ENCODE measurements at regions not wholly inside any gene's neighbourhood (a gene's known extent, or its start where the extent isn't known, plus 50 kb on each side); places are given as distances from the start of the nearest gene placed in this dataset.

- Histone ChIP-seq H3K27ac (replicated peaks in 1 of 4) (no peak overlapping the region), H3K36me3 (no peaks in the 10 kb centered on the region), H3K27me3 (no peaks in the 10 kb centered on the region), H3K4me1 (no peaks in the 10 kb centered on the region), H3K9me3 (peaks cover 0 to 17% (median 8%) of the 10 kb centered on the region in 4 donors), H3K4me3 (no peak overlapping the region)
- intact Hi-C loops (cut with DNase I), result no loop called here
- DNase-seq (ENCODE audit: extremely low spot score), result no peak
- TF ChIP-seq EP300 (IDR thresholded peaks at IDR 0.05), result no peak
- TF ChIP-seq, protein P1, sequence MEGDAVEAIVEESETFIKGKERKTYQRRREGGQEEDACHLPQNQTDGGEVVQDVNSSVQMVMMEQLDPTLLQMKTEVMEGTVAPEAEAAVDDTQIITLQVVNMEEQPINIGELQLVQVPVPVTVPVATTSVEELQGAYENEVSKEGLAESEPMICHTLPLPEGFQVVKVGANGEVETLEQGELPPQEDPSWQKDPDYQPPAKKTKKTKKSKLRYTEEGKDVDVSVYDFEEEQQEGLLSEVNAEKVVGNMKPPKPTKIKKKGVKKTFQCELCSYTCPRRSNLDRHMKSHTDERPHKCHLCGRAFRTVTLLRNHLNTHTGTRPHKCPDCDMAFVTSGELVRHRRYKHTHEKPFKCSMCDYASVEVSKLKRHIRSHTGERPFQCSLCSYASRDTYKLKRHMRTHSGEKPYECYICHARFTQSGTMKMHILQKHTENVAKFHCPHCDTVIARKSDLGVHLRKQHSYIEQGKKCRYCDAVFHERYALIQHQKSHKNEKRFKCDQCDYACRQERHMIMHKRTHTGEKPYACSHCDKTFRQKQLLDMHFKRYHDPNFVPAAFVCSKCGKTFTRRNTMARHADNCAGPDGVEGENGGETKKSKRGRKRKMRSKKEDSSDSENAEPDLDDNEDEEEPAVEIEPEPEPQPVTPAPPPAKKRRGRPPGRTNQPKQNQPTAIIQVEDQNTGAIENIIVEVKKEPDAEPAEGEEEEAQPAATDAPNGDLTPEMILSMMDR (IDR thresholded peaks at IDR 0.05), result no peak
- TF ChIP-seq POLR2A (IDR thresholded peaks at IDR 0.05; ENCODE audit: low read depth), result no peak
- TF ChIP-seq POLR2AphosphoS5 (IDR thresholded peaks at IDR 0.05), result no peak
- 65% methylated on average over 3 of the region's 3 CpGs for WGBS
Observed at GRCh38 chr2:226176283-226176984, 623.2 kb downstream of the IRS1 start.

DNA sequence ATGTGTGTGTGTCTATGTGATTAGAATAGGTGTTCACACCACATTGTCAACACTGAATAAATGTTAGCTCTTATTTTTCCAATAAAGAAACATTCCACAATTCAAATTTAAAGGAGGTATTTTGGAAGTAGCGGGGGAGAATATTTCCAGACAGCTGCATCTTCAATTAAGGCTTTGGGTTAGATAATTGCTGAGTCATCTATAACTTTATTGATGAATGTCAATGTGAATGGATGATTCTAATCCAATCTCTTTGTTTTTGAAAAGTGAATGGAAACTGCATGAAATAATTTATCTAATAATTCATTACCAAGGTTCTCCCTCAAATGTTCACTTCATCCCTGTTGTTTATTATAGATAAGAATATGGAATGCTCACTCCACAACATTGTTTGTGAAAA is 625.2 kb downstream of the IRS1 start:
- TF ChIP-seq EP300 (IDR thresholded peaks at IDR 0.05) (no peak), POLR2AphosphoS5 (IDR thresholded peaks at IDR 0.05) (no peak), POLR2A (IDR thresholded peaks at IDR 0.05; ENCODE audit: low read depth) (no peak)
- TF ChIP-seq, protein P1 (IDR thresholded peaks at IDR 0.05), result no peak
- H3K4me3 ChIP-seq, result no peak overlapping the region
- H3K4me1 ChIP-seq, result no peaks in the 10 kb centered on the region
- WGBS, result 89% methylated on average over 1 of the region's 1 CpG
- no peaks in the 10 kb centered on the region for H3K27me3 ChIP-seq
- no peak overlapping the region for H3K27ac ChIP-seq (replicated peaks in 1 of 4)
- peaks cover 0 to 17% (median 7%) of the 10 kb centered on the region in 4 donors for H3K9me3 ChIP-seq
- H3K36me3 ChIP-seq, result no peaks in the 10 kb centered on the region
- intact Hi-C loops (cut with DNase I), result no loop called here
- DNase-seq (ENCODE audit: extremely low spot score), result no peak

GRCh38 chr2:226172939-226173338 is 626.7 kb downstream of the IRS1 start:
- Histone ChIP-seq H3K9me3 (peaks cover 0 to 5% (median 0%) of the 10 kb centered on the region in 4 donors), H3K4me1 (no peaks in the 10 kb centered on the region), H3K27me3 (no peaks in the 10 kb centered on the region), H3K27ac (replicated peaks in 1 of 4) (no peak overlapping the region), H3K4me3 (no peak overlapping the region), H3K36me3 (no peaks in the 10 kb centered on the region)
- TF ChIP-seq EP300 (IDR thresholded peaks at IDR 0.05), result no peak
- TF ChIP-seq POLR2AphosphoS5 (IDR thresholded peaks at IDR 0.05), result no peak
- TF ChIP-seq, protein P1 (IDR thresholded peaks at IDR 0.05), result no peak
- TF ChIP-seq POLR2A (IDR thresholded peaks at IDR 0.05; ENCODE audit: low read depth), result no peak
- intact Hi-C loops (cut with DNase I), result no loop called here
- WGBS, result 92% methylated on average over 4 of the region's 4 CpGs
- no peak for DNase-seq (ENCODE audit: extremely low spot score)

- WGBS, result 89% methylated on average over 4 of the region's 4 CpGs
- H3K27me3 ChIP-seq, result no peaks in the 10 kb centered on the region
Observed at GRCh38 chr2:226172309-226172708, 627.3 kb downstream of the IRS1 start.

More at GRCh38 chr2:226172309-226172708, 627.3 kb downstream of the IRS1 start:
- Histone ChIP-seq H3K9me3 (no peaks in the 10 kb centered on the region), H3K27ac (replicated peaks in 1 of 4) (no peak overlapping the region), H3K4me1 (no peaks in the 10 kb centered on the region), H3K4me3 (no peak overlapping the region), H3K36me3 (no peaks in the 10 kb centered on the region)
- intact Hi-C loops (cut with DNase I), result no loop called here
- TF ChIP-seq EP300 (IDR thresholded peaks at IDR 0.05), result no peak
- no peak for TF ChIP-seq POLR2A (IDR thresholded peaks at IDR 0.05; ENCODE audit: low read depth)
- no peak for TF ChIP-seq POLR2AphosphoS5 (IDR thresholded peaks at IDR 0.05)
- TF ChIP-seq, protein P1 (IDR thresholded peaks at IDR 0.05), result no peak
- no peak for DNase-seq (ENCODE audit: extremely low spot score)

All from esophagus muscularis mucosa (tissue), 4 donors.